ENCODE measurements at regions not wholly inside any gene's neighbourhood (a gene's known extent, or its start where the extent isn't known, plus 50 kb on each side); places are given as distances from the start of the nearest gene placed in this dataset.

DNA sequence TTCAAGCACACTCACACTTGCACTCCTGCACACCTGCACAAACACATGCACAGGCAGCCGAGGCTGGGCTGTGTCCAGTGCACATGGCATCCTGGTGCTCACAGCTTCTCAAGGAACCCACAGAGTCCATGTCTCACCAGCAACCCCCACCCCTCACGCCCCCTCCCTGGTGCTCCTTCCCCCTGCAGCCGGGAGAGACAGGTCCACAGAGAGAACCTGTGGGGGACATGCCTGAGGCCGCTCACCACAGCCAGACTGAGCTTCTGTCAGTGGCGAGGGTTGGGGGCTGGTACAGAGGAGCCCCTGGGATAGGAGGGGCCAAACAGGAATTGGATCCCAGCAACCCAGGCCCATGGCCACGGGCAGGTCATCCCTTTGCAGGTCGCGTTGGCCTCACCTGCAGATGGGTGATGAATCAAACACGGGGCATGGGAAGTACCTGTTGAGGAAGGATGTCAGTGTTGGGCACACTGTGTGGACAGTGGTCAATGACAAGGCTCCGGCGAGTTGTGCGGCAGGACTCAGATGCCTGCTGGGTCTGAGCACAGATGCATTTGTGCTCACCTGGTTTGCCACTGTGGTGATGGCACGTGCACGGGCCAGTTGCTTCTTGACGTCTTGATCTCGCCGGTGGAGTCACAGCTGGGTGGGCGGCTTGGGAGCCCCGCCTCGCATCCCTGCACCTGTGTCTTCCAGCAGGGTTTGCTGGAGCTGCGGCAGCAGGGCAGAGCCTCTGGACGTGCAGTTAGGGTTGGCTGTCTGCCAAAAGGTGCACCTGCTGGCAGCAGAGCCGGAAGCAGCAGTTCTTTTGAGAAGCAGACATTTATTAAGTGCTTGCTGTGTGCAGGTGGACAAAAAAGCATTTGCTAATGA is 113.0 kb downstream of the ERMARD start:
- H4K8ac ChIP-seq (ENCODE audit: extremely low read depth, insufficient read depth, low read length) = no peak overlapping the region
- H3K9ac ChIP-seq (replicated peaks in 1 of 4; ENCODE audit: extremely low read depth in 1 of 4, low read depth in 3 of 4, low read length in 3 of 4) = no peak overlapping the region
- no peaks in the 10 kb centered on the region; a peak in 1 of 7 replicates for H3K4me1 ChIP-seq (replicated peaks in 1 of 4; ENCODE audit: control insufficient read depth in 3 of 4, insufficient read depth in 4 of 4, low read length in 3 of 4)
- no peak overlapping the region for H2BK12ac ChIP-seq (ENCODE audit: low read depth, low read length)
- no peak overlapping the region for H3K18ac ChIP-seq (ENCODE audit: extremely low read depth, low read length)
- peak overlapping the region; percentile 74 for H3K4ac ChIP-seq (replicated peaks; ENCODE audit: insufficient read length, low read depth, low read length)
- WGBS, 2 experiments (ENCODE audit: extremely low coverage in 1 of 2, insufficient coverage in 1 of 2, insufficient read length in 1 of 2, insufficient replicate concordance in 2 of 2, low coverage in 1 of 2, low lambda C conversion rate in 2 of 2, missing lambda C conversion rate in 1 of 2) = 91% methylated on average over 21 of the region's 23 CpGs; no CpG with 5 or more reads in 1 of the 2 experiments
- H3K23ac ChIP-seq (ENCODE audit: insufficient read length) = peak overlapping the region; percentile 28
- H4K5ac ChIP-seq (ENCODE audit: insufficient read length, low read depth, low read length) = no peak overlapping the region
- H3K23me2 ChIP-seq (ENCODE audit: low read depth, low read length) = peaks cover 7% of the 10 kb centered on the region
- TF ChIP-seq SIX5 (IDR thresholded peaks at IDR 0.05; ENCODE audit: low read depth, low read length) = no peak
- no peak for TF ChIP-seq KDM1A (IDR thresholded peaks at IDR 0.05; ENCODE audit: borderline replicate concordance, low read length)
- TF ChIP-seq EP300 (IDR thresholded peaks at IDR 0.05; ENCODE audit: borderline replicate concordance in 1 of 2, low read depth in 2 of 2, low read length in 2 of 2) = no peak
- no peak for TF ChIP-seq CHD2 (IDR thresholded peaks at IDR 0.05; ENCODE audit: low read length)
- no peak for TF ChIP-seq SRF (IDR thresholded peaks at IDR 0.05; ENCODE audit: low read depth, low read length)
- TF ChIP-seq, protein P1, sequence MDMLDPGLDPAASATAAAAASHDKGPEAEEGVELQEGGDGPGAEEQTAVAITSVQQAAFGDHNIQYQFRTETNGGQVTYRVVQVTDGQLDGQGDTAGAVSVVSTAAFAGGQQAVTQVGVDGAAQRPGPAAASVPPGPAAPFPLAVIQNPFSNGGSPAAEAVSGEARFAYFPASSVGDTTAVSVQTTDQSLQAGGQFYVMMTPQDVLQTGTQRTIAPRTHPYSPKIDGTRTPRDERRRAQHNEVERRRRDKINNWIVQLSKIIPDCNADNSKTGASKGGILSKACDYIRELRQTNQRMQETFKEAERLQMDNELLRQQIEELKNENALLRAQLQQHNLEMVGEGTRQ (IDR thresholded peaks at IDR 0.05; ENCODE audit: low read length) = no peak
- no peak for TF ChIP-seq MAFK (IDR thresholded peaks at IDR 0.05; ENCODE audit: low read depth, low read length)
- no peak for TF ChIP-seq RXRA (IDR thresholded peaks at IDR 0.05; ENCODE audit: insufficient read depth, low read depth, low read length)
- TF ChIP-seq ASH2L (IDR thresholded peaks at IDR 0.05; ENCODE audit: low read length) = no peak
- TF ChIP-seq TEAD4 (IDR thresholded peaks at IDR 0.05; ENCODE audit: low read depth, low read length) = no peak
- peaks cover 0 to 2% of the 10 kb centered on the region in 2 experiments for H4K20me1 ChIP-seq (replicated peaks in 1 of 2; ENCODE audit: control insufficient read depth in 1 of 2, insufficient read depth in 2 of 2, low read length in 2 of 2)
- CTCF ChIA-PET (ENCODE audit: partially characterized antibody) = no interaction called here
- 0 out of 2 replicates have a peak, but pooled peaks cover 3% of the 10 kb centered on the region for H3K79me1 ChIP-seq (ENCODE audit: low read depth, low read length)
- H3K79me2 ChIP-seq (ENCODE audit: control insufficient read depth in 1 of 2, insufficient read depth in 2 of 2, low read length in 2 of 2) = no peaks in the 10 kb centered on the region
- peak overlapping the region; percentile 83 for H4K91ac ChIP-seq (replicated peaks; ENCODE audit: insufficient read length, low read length)
- no peak for FAIRE-seq
- H3K56ac ChIP-seq (replicated peaks; ENCODE audit: insufficient read length, low read depth, low read length) = no peak overlapping the region
- H3K27me3 ChIP-seq (replicated peaks in 1 of 4; ENCODE audit: control insufficient read depth in 3 of 4, extremely low read depth in 1 of 4, insufficient read depth in 3 of 4, low read length in 3 of 4) = no peaks in the 10 kb centered on the region; a peak in 1 of 7 replicates
- H3K36me3 ChIP-seq (ENCODE audit: control insufficient read depth in 2 of 4, insufficient read depth in 4 of 4, low read length in 3 of 4) = no peaks in the 10 kb centered on the region; a peak in 1 of 8 replicates
- H3K27ac ChIP-seq (ENCODE audit: low read depth, low read length) = no peak overlapping the region
- peak in 1 of 2 experiments; percentile 37 for DNase-seq (ENCODE audit: low read depth in 1 of 2, low spot score in 2 of 2)
- H3K4me2 ChIP-seq (ENCODE audit: insufficient read depth in 1 of 2, low read depth in 2 of 2, low read length in 2 of 2) = no peak overlapping the region
- no peak overlapping the region for H3K4me3 ChIP-seq (ENCODE audit: extremely low read depth in 1 of 4, insufficient read depth in 2 of 4, low read depth in 3 of 4, low read length in 4 of 4)
- H2AFZ ChIP-seq (ENCODE audit: low read length) = no peak overlapping the region
- H2BK120ac ChIP-seq (replicated peaks; ENCODE audit: low read depth, low read length) = peak overlapping the region; percentile 58
- no peak overlapping the region for H2BK15ac ChIP-seq (ENCODE audit: low read length)
- H2AK5ac ChIP-seq (ENCODE audit: low read depth, low read length) = no peak overlapping the region
- no peak overlapping the region for H2BK20ac ChIP-seq (ENCODE audit: low read length)
- H3K9me3 ChIP-seq (ENCODE audit: insufficient read depth in 2 of 2, low read depth in 1 of 2, low read length in 1 of 2) = peaks cover 0 to 4% of the 10 kb centered on the region in 2 experiments; a peak in 1 of 4 replicates
- POLR2A ChIA-PET (ENCODE audit: partially characterized antibody) = no interaction called here
- H3K14ac ChIP-seq (ENCODE audit: insufficient read length) = no peak overlapping the region
- no peak overlapping the region for H2BK5ac ChIP-seq (ENCODE audit: low read depth, low read length)

Measured in H1 (cell line).